Endothelial cell of umbilical vein (primary cell): ENCODE measurements at regions not wholly inside any gene's neighbourhood (a gene's known extent, or its start where the extent isn't known, plus 50 kb on each side); places are given as distances from the start of the nearest gene placed in this dataset.
A peak's percentile ranks its signal among the peaks of the same experiment; 100 is the strongest.

Experiments
- BruUV-seq: library from RNA; stranded (reverse); fragments of 400-500 nt; replicated peaks from 2 replicates; lab custom pipeline; 2021; lab: Mats Ljungman, UMichigan
- CTCF ChIA-PET: fragments of 300-600, 350-600 bp; sonication (Branson Sonifier 250); formaldehyde crosslinking; loops from one replicate; lab custom pipeline; 2021; ENCODE audit warnings: antibody characterized with exemption, inconsistent platforms; lab: Charles Lee
- POLR2A ChIA-PET: fragments of 300-600, 350-600 bp; sonication (Branson Sonifier 250); formaldehyde crosslinking; loops from one replicate; lab custom pipeline; 2021; ENCODE audit warnings: antibody characterized with exemption, inconsistent platforms; lab: Charles Lee
- DNase-seq: peaks from one replicate; pipeline ENCODE4 v3.0.0-alpha.2; 2011; ENCODE audit warnings: low read depth, low spot score
- FAIRE-seq: peaks from 2 replicates; lab custom pipeline; 2011; peaks lifted over from hg19 to GRCh38; lab: Jason Lieb, UNC
- H2AFZ ChIP-seq: 2 replicates; pipeline ENCODE4 v1.6.0; 2012; ENCODE audit warnings: low read depth, low read length, control low read depth, inconsistent platforms
- H3K27ac ChIP-seq: 2 replicates; pipeline ENCODE4 v1.5.1; 2011; ENCODE audit warnings: low read depth, mild to moderate bottlenecking, control low read depth, low read length, moderate library complexity; ENCODE audit not compliant: insufficient read depth
- H3K27me3 ChIP-seq, 2 experiments: 2 replicates each; pipeline versions ENCODE4 v1.6.0 to v1.6.1; 2011; ENCODE audit warnings: low read length in 2 of 2, mixed read lengths in 1 of 2; ENCODE audit not compliant: control insufficient read depth in 2 of 2, insufficient read depth in 2 of 2
- H3K36me3 ChIP-seq, 2 experiments: 2 replicates in 1 of 2; 3 replicates in 1 of 2; pipeline ENCODE4 v1.5.1; 2011; ENCODE audit warnings: low read length in 2 of 2, mild to moderate bottlenecking in 1 of 2, moderate library complexity in 1 of 2; ENCODE audit not compliant: control insufficient read depth in 2 of 2, insufficient read depth in 2 of 2; ENCODE audit errors: extremely low read depth in 1 of 2
- H3K4me1 ChIP-seq: 3 replicates; pipeline ENCODE4 v1.5.1; 2011; ENCODE audit warnings: mild to moderate bottlenecking, low read length; ENCODE audit not compliant: control insufficient read depth, insufficient read depth; ENCODE audit errors: extremely low read depth
- H3K4me2 ChIP-seq: 2 replicates; pipeline ENCODE4 v1.6.1; 2011; ENCODE audit warnings: low read length, control low read depth, mixed read lengths; ENCODE audit not compliant: insufficient read depth
- H3K4me3 ChIP-seq, 3 experiments: fragments of 200-600 bp in 1 of 3; sonication (generic), shearing (Covaris generic) in 1 of 3; replicated peaks in 1 of 3; 2 replicates each; pipeline ENCODE4 v1.5.1; 2011 to 2016; ENCODE audit warnings: control low read depth in 3 of 3, low read length in 3 of 3, mild to moderate bottlenecking in 2 of 3, inconsistent platforms in 1 of 3, low read depth in 1 of 3, moderate library complexity in 1 of 3; ENCODE audit not compliant: insufficient read depth in 1 of 3
- H3K79me2 ChIP-seq: 2 replicates; pipeline ENCODE4 v1.6.0; 2012; ENCODE audit warnings: low read length, inconsistent platforms; ENCODE audit not compliant: control insufficient read depth, insufficient read depth
- H3K9ac ChIP-seq: replicated peaks from 2 replicates; pipeline ENCODE3; 2011; ENCODE audit warnings: low read length, control low read depth; ENCODE audit not compliant: insufficient read depth; ENCODE audit errors: extremely low read depth
- H3K9me1 ChIP-seq: replicated peaks from 3 replicates; pipeline ENCODE4 v1.6.0; 2011; ENCODE audit warnings: mild to moderate bottlenecking, low read length; ENCODE audit not compliant: control insufficient read depth, insufficient read depth; ENCODE audit errors: extremely low read depth
- H3K9me3 ChIP-seq: replicated peaks from 2 replicates; pipeline ENCODE4 v1.5.1; 2012; ENCODE audit warnings: low read length, inconsistent platforms; ENCODE audit not compliant: control insufficient read depth, insufficient read depth
- H4K20me1 ChIP-seq: replicated peaks from 2 replicates; pipeline ENCODE3; 2011; ENCODE audit warnings: mild to moderate bottlenecking, low read length; ENCODE audit not compliant: control insufficient read depth, insufficient read depth; ENCODE audit errors: extremely low read depth
- EZH2 ChIP-seq: IDR thresholded peaks from 2 replicates; pipeline ENCODE4 v1.6.1; 2012; ENCODE audit warnings: borderline replicate concordance, low read depth, mild to moderate bottlenecking, moderate library complexity, low read length, inconsistent platforms; ENCODE audit not compliant: severe bottlenecking
- FOS ChIP-seq: IDR thresholded peaks from 2 replicates; pipeline ENCODE4 v1.6.1; 2011; ENCODE audit warnings: mild to moderate bottlenecking, low read length, moderate library complexity, borderline replicate concordance; ENCODE audit not compliant: insufficient read depth
- GATA2 ChIP-seq: IDR thresholded peaks from 2 replicates; pipeline ENCODE4 v1.7.0; 2011; ENCODE audit warnings: low read depth, mild to moderate bottlenecking, moderate library complexity, mixed read lengths, low read length; ENCODE audit not compliant: insufficient read length, insufficient read depth
- JUN ChIP-seq: IDR thresholded peaks from 2 replicates; pipeline ENCODE4 v1.6.1; 2011; ENCODE audit warnings: borderline replicate concordance, low read depth; ENCODE audit not compliant: insufficient read length, insufficient read depth
- MYC ChIP-seq: IDR thresholded peaks from one replicate; pipeline ENCODE4 v1.6.1; 2011; ENCODE audit warnings: mild to moderate bottlenecking, low read depth, low read length
- POLR2A ChIP-seq: IDR thresholded peaks from 2 replicates; pipeline ENCODE4 v1.6.1; 2012; ENCODE audit warnings: low read depth, mild to moderate bottlenecking, control low read depth, low read length
- POLR2AphosphoS5 ChIP-seq: IDR thresholded peaks from 2 replicates; pipeline ENCODE4 v1.6.1; 2012; ENCODE audit warnings: low read depth, mild to moderate bottlenecking, control low read depth, low read length, moderate library complexity; ENCODE audit not compliant: insufficient read depth
- dilution Hi-C: fragments of 300-500 bp; cut with MboI; formaldehyde crosslinking; loops from one replicate; pipeline ENCODE4 v1.15.0; 2019; ENCODE audit warnings: low sequenced_read_pairs; ENCODE audit not compliant: extremely low pct_ligation_motif_present
- intact Hi-C: fragments of 100-400 bp; cut with micrococcal nuclease; formaldehyde crosslinking; loops from one replicate; pipeline ENCODE4 v1.10.0; 2022
- TF ChIP-seq, protein P1 (sequence below), 2 donors: IDR thresholded peaks; 1 replicate in 1 of 2; 2 replicates in 1 of 2; pipeline ENCODE4 v1.5.1; 2011; ENCODE audit warnings: low read length in 2 of 2, mild to moderate bottlenecking in 2 of 2, moderate library complexity in 2 of 2, control low read depth in 1 of 2, inconsistent platforms in 1 of 2, low read depth in 1 of 2; ENCODE audit not compliant: insufficient read depth in 1 of 2; ENCODE audit errors: extremely low read depth in 1 of 2
- TF ChIP-seq, protein P2 (sequence below): IDR thresholded peaks from 2 replicates; pipeline ENCODE4 v1.6.1; 2011; ENCODE audit not compliant: insufficient read depth, insufficient read length

DNA sequence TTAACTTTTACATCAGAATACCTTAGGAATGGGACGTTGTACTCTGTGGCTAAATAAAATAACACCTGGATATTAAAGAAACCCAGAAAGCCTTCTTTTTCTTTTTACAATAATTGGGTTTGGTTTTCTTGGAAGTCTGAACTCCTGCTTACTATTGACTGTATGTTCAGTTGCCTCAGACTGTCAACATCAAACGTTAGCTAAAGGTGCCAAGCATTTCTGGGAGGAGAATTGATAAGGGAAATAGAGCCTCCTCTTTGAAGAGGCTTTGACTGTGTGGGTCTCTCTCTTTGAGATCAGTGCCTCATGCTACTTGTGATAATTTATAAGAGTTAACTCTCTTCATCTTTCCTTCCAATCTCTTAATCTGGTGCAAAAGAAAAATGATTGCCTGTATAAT is 224.7 kb upstream of the BMPER start:
- Histone ChIP-seq H3K36me3 (no peaks in the 10 kb centered on the region), H3K27me3 (no peaks in the 10 kb centered on the region), H3K4me1 (no peaks in the 10 kb centered on the region), H3K9me1 (no peaks in the 10 kb centered on the region), H3K4me3 (no peak overlapping the region), H3K9ac (no peak overlapping the region), H4K20me1 (no peaks in the 10 kb centered on the region), H2AFZ (no peak overlapping the region), H3K79me2 (no peaks in the 10 kb centered on the region), H3K9me3 (no peaks in the 10 kb centered on the region), H3K27ac (no peak overlapping the region), H3K4me2 (no peak overlapping the region)
- DNase-seq (no peak), FAIRE-seq (peak; percentile 55)
- no TSS peak for BruUV-seq
- POLR2A ChIA-PET, result no interaction called here
- intact Hi-C loops (no loop called here), dilution Hi-C loops (no loop called here)
- no peak for TF ChIP-seq EZH2
- TF ChIP-seq FOS, result no peak
- no peak for TF ChIP-seq POLR2A
- CTCF ChIA-PET, result no interaction called here

DNA sequence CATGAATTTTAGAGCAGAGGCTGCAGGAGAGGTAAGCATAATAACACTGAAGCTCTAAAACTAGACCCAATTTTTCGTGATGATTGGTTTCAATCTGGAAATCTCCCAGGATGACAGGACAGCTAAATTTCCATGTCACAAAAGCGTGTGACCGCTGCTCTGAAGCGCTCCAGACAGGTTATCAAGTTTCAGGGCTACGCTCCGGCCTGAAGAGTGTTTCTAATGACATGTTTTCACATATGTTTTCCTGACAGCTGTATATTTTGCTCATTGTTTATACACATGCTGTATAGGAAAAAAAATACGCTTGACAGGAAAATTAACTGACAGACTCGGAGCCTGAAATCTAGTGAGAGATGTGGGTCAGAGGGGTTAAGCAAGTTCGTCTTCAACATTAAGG is 219.8 kb upstream of the BMPER start:
- Histone ChIP-seq H2AFZ (no peak overlapping the region), H3K4me3 (no peak overlapping the region), H4K20me1 (no peaks in the 10 kb centered on the region), H3K9me1 (no peaks in the 10 kb centered on the region), H3K27me3 (no peaks in the 10 kb centered on the region), H3K9ac (no peak overlapping the region), H3K4me1 (no peaks in the 10 kb centered on the region), H3K9me3 (no peaks in the 10 kb centered on the region), H3K4me2 (no peak overlapping the region), H3K79me2 (no peaks in the 10 kb centered on the region), H3K27ac (no peak overlapping the region), H3K36me3 (no peaks in the 10 kb centered on the region)
- ChIA-PET CTCF (interaction anchor here (0.9 kb wide), 1 partner anchor 210 kb away, joined by 3 read pairs; no protein-coding TSS in a partner anchor), POLR2A (no interaction called here)
- FAIRE-seq, result no peak
- dilution Hi-C loops, result no loop called here
- no TSS peak for BruUV-seq
- TF ChIP-seq FOS, result no peak
- TF ChIP-seq MYC, result no peak
- TF ChIP-seq, protein P1, sequence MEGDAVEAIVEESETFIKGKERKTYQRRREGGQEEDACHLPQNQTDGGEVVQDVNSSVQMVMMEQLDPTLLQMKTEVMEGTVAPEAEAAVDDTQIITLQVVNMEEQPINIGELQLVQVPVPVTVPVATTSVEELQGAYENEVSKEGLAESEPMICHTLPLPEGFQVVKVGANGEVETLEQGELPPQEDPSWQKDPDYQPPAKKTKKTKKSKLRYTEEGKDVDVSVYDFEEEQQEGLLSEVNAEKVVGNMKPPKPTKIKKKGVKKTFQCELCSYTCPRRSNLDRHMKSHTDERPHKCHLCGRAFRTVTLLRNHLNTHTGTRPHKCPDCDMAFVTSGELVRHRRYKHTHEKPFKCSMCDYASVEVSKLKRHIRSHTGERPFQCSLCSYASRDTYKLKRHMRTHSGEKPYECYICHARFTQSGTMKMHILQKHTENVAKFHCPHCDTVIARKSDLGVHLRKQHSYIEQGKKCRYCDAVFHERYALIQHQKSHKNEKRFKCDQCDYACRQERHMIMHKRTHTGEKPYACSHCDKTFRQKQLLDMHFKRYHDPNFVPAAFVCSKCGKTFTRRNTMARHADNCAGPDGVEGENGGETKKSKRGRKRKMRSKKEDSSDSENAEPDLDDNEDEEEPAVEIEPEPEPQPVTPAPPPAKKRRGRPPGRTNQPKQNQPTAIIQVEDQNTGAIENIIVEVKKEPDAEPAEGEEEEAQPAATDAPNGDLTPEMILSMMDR (IDR thresholded peaks at IDR 0.05; ENCODE audit: extremely low read depth in 1 of 2, insufficient read depth in 1 of 2, low read depth in 1 of 2, low read length in 2 of 2), result no peak
- no peak for TF ChIP-seq EZH2
- no peak for TF ChIP-seq GATA2
- TF ChIP-seq JUN, result no peak
- TF ChIP-seq POLR2AphosphoS5, result no peak
- TF ChIP-seq, protein P2, sequence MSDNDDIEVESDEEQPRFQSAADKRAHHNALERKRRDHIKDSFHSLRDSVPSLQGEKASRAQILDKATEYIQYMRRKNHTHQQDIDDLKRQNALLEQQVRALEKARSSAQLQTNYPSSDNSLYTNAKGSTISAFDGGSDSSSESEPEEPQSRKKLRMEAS, result no peak
- no peak for TF ChIP-seq POLR2A
- intact Hi-C loops, result no loop called here
- no peak for DNase-seq
